ENCODE measurements at regions not wholly inside any gene's neighbourhood (a gene's known extent, or its start where the extent isn't known, plus 50 kb on each side); places are given as distances from the start of the nearest gene placed in this dataset.

- Histone ChIP-seq H3K36me3 (no peaks in the 10 kb centered on the region), H3K4me3 (no peak overlapping the region), H3K27me3 (no peaks in the 10 kb centered on the region), H3K27ac (no peak overlapping the region), H3K4me1 (no peaks in the 10 kb centered on the region), H3K9me3 (no peaks in the 10 kb centered on the region)
- intact Hi-C loops (cut with DNase I), result no loop called here
- ATAC-seq (no peak), DNase-seq (no peak), FAIRE-seq (no peak)
- no peak for TF ChIP-seq CTCF (IDR thresholded peaks at IDR 0.05)
- WGBS, 2 donors, result 19 to 21% methylated on average over 10 of the region's 10 CpGs
These were observed 52.9 kb upstream of the GPR12 start for GRCh38 chr13:26813321-26813979.

- Histone ChIP-seq H3K27me3 (no peaks in the 10 kb centered on the region), H3K36me3 (no peaks in the 10 kb centered on the region), H3K27ac (no peak overlapping the region), H3K4me1 (no peaks in the 10 kb centered on the region), H3K4me3 (no peak overlapping the region), H3K9me3 (no peaks in the 10 kb centered on the region)
- FAIRE-seq (no peak), DNase-seq (no peak), ATAC-seq (no peak)
- 66 to 79% methylated on average over 3 of the region's 3 CpGs for WGBS, 2 donors
- no peak for TF ChIP-seq CTCF (IDR thresholded peaks at IDR 0.05)
- intact Hi-C loops (cut with DNase I), result no loop called here
These were observed 51.0 kb upstream of the GPR12 start for GRCh38 chr13:26811581-26811980.

Data from pancreas (tissue), 10 donors.